HepG2 (cell line): ENCODE measurements at regions not wholly inside any gene's neighbourhood (a gene's known extent, or its start where the extent isn't known, plus 50 kb on each side); places are given as distances from the start of the nearest gene placed in this dataset.

ENCODE experiments used
- ATAC-seq: fragments of 200-7000 bp; cut with Tn5 transposase; 3 replicates; pipeline ENCODE4 v1.9.1; 2020; ENCODE audit warnings: mild to moderate bottlenecking, moderate library complexity
- BruUV-seq: library from RNA; stranded (reverse); fragments of 400-500 nt; replicated peaks from 2 replicates; lab custom pipeline; 2021; lab: Mats Ljungman, UMichigan
- CTCF ChIA-PET: fragments of 300-600 bp; formaldehyde crosslinking; extraction: SDS; loops from one replicate; lab custom pipeline; 2021; ENCODE audit warnings: low total read pairs, inconsistent platforms, low intra/inter-chr PET ratio; lab: Yijun Ruan, JAX
- POLR2A ChIA-PET: fragments of 350-600 bp; sonication (Branson Sonifier 250); formaldehyde crosslinking; loops from one replicate; lab custom pipeline; 2020; ENCODE audit warnings: antibody characterized with exemption, inconsistent platforms; lab: Yijun Ruan, JAX
- DNase-seq: peaks from one replicate; pipeline ENCODE4 v3.0.0-alpha.2; 2015; ENCODE audit warnings: low spot score
- FAIRE-seq: peaks from 3 replicates; lab custom pipeline; 2011; peaks lifted over from hg19 to GRCh38; lab: Jason Lieb, UNC
- H2AFZ ChIP-seq: one replicate; pipeline ENCODE4 v1.6.1; 2011; ENCODE audit warnings: low read length, inconsistent platforms
- H3K27ac ChIP-seq: fragments of 300-600 bp; 3 replicates; pipeline ENCODE4 v1.8.0; 2011; ENCODE audit warnings: mixed run types, mild to moderate bottlenecking, mixed read lengths, low read length, inconsistent platforms; ENCODE audit not compliant: insufficient read depth; ENCODE audit errors: extremely low read length
- H3K27me3 ChIP-seq, 2 experiments: fragments of 200-600 bp in 1 of 2; 2 replicates in 1 of 2; 3 replicates in 1 of 2; pipeline versions ENCODE4 v1.6.0 to v1.8.0; 2011; ENCODE audit warnings: low read length in 2 of 2, mild to moderate bottlenecking in 2 of 2, moderate library complexity in 2 of 2, inconsistent platforms in 1 of 2; ENCODE audit not compliant: insufficient read depth in 2 of 2, control insufficient read depth in 1 of 2
- H3K36me3 ChIP-seq, 2 experiments: fragments of 200-600 bp in 1 of 2; replicated peaks in 1 of 2; 2 replicates in 1 of 2; 3 replicates in 1 of 2; pipeline versions ENCODE4 v1.5.1 to v1.8.0; 2011; ENCODE audit warnings: low read length in 2 of 2, inconsistent platforms in 1 of 2; ENCODE audit not compliant: insufficient read depth in 2 of 2, control insufficient read depth in 1 of 2
- H3K4me1 ChIP-seq: 2 replicates; pipeline ENCODE4 v1.5.1; 2012; ENCODE audit warnings: low read length, inconsistent platforms; ENCODE audit not compliant: insufficient read depth
- H3K4me2 ChIP-seq: 2 replicates; pipeline ENCODE4 v1.6.0; 2011; ENCODE audit warnings: low read depth, low read length, inconsistent platforms
- H3K4me3 ChIP-seq, 3 experiments: fragments of 200-600 bp in 1 of 3; sonication (generic), shearing (Covaris generic) in 1 of 3; replicated peaks in 1 of 3; 2 replicates each; pipeline ENCODE4 v1.5.1; 2011 to 2016; ENCODE audit warnings: low read length in 3 of 3, inconsistent platforms in 2 of 3, low read depth in 2 of 3, mild to moderate bottlenecking in 2 of 3, control low read depth in 1 of 3, mixed read lengths in 1 of 3; ENCODE audit not compliant: insufficient read depth in 1 of 3
- H3K79me2 ChIP-seq: one replicate; pipeline ENCODE4 v1.6.1; 2011; ENCODE audit warnings: low read length, inconsistent platforms; ENCODE audit not compliant: insufficient read depth
- H3K9ac ChIP-seq: 2 replicates; pipeline ENCODE4 v1.6.0; 2011; ENCODE audit warnings: mild to moderate bottlenecking, low read depth, low read length, inconsistent platforms; ENCODE audit not compliant: insufficient read depth
- H3K9me3 ChIP-seq: 2 replicates; pipeline ENCODE4 v1.5.1; 2012; ENCODE audit warnings: mild to moderate bottlenecking, low read length
- H4K20me1 ChIP-seq: 2 replicates; pipeline ENCODE4 v1.6.0; 2011; ENCODE audit warnings: inconsistent platforms, mild to moderate bottlenecking, low read length, moderate library complexity; ENCODE audit not compliant: insufficient read depth
- PCBP1 ChIP-seq: fragments of 200-400 bp; formaldehyde crosslinking; IDR thresholded peaks from 2 replicates; pipeline ENCODE4 v1.6.1; 2017; ENCODE audit warnings: mild to moderate bottlenecking, low read depth, low read length, borderline replicate concordance
- SMAD1 ChIP-seq: sonication (generic); formaldehyde crosslinking; IDR thresholded peaks from 2 replicates; pipeline ENCODE4 v1.4.0; 2020; ENCODE audit warnings: missing genetic modification reagents, low read depth, mild to moderate bottlenecking, borderline replicate concordance
- SP1 ChIP-seq, 2 experiments: fragments of 450-650 bp in 1 of 2; sonication (generic) in 1 of 2; formaldehyde crosslinking in 1 of 2; IDR thresholded peaks; 2 replicates each; pipeline versions ENCODE4 v1.4.0 to v1.6.1; 2016 to 2020; ENCODE audit warnings: missing genetic modification reagents in 1 of 2
- ZNF337 ChIP-seq: sonication (generic); formaldehyde crosslinking; IDR thresholded peaks from 2 replicates; pipeline ENCODE4 v1.5.1; 2020; ENCODE audit warnings: missing genetic modification reagents, low read depth, mild to moderate bottlenecking, borderline replicate concordance
- ZNF34 ChIP-seq: sonication (generic); formaldehyde crosslinking; IDR thresholded peaks from 2 replicates; pipeline ENCODE4 v1.4.0; 2020; ENCODE audit warnings: mild to moderate bottlenecking, missing genetic modification reagents, borderline replicate concordance
- ZNF558 ChIP-seq: sonication (generic); formaldehyde crosslinking; IDR thresholded peaks from 2 replicates; pipeline ENCODE4 v1.9.0; 2022; ENCODE audit warnings: mild to moderate bottlenecking, missing genetic modification reagents, borderline replicate concordance
- WGBS: methylation state at CpG from one replicate; pipeline ENCODE4 v1.1.6; 2017; ENCODE audit warnings: low lambda C conversion rate; 5-methylcytosine and 5-hydroxymethylcytosine counted together
- in situ Hi-C: cut with HindIII; loops from 2 replicates; pipeline ENCODE4 v1.10.0; 2017; ENCODE audit warnings: low pct_unique_long_range_greater_than_20kb; ENCODE audit not compliant: extremely low pct_ligation_motif_present
- intact Hi-C: fragments of 100-400 bp; cut with micrococcal nuclease; formaldehyde crosslinking; loops from one replicate; pipeline ENCODE4 v1.10.0; 2022; ENCODE audit not compliant: unreplicated experiment
- TF ChIP-seq, protein P1 (sequence below): sonication (generic); formaldehyde crosslinking; IDR thresholded peaks from 2 replicates; pipeline ENCODE4 v1.4.0; 2020; ENCODE audit warnings: missing genetic modification reagents

DNA sequence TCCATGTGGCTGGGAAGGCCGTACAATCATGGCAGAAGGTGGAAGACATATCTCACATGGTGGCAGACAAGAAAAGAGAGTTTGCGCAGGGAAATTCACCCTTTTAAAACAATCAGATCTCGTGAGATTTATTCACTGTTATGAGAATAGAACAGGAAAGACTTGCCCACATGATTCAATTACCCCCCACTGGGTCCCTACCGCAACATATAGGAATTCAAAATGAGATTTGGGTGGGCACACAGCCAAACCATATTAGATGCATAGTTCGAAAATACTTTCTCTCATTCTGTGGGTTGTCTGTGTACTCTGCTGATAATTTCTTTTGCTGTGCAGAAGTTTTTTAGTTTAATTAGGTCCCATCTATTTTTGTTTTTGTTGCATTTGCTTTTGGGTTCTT lies 990.3 kb downstream of the PLA2G4A start:
- no peak for DNase-seq
- H3K36me3 ChIP-seq: no peaks in the 10 kb centered on the region
- no peaks in the 10 kb centered on the region for H4K20me1 ChIP-seq
- ATAC-seq: no peak
- no peaks in the 10 kb centered on the region for H3K4me1 ChIP-seq
- no TSS peak for BruUV-seq
- no peak overlapping the region for H3K4me2 ChIP-seq
- POLR2A ChIA-PET: no interaction called here
- H3K9me3 ChIP-seq: peaks cover 20% of the 10 kb centered on the region
- FAIRE-seq: no peak
- in situ Hi-C loops: no loop called here
- H3K9ac ChIP-seq: no peak overlapping the region
- WGBS: 12% methylated on average over 5 of the region's 5 CpGs
- no peaks in the 10 kb centered on the region for H3K79me2 ChIP-seq
- intact Hi-C loops: no loop called here
- CTCF ChIA-PET: no interaction called here
- TF ChIP-seq, protein P1, sequence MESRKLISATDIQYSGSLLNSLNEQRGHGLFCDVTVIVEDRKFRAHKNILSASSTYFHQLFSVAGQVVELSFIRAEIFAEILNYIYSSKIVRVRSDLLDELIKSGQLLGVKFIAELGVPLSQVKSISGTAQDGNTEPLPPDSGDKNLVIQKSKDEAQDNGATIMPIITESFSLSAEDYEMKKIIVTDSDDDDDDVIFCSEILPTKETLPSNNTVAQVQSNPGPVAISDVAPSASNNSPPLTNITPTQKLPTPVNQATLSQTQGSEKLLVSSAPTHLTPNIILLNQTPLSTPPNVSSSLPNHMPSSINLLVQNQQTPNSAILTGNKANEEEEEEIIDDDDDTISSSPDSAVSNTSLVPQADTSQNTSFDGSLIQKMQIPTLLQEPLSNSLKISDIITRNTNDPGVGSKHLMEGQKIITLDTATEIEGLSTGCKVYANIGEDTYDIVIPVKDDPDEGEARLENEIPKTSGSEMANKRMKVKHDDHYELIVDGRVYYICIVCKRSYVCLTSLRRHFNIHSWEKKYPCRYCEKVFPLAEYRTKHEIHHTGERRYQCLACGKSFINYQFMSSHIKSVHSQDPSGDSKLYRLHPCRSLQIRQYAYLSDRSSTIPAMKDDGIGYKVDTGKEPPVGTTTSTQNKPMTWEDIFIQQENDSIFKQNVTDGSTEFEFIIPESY (CRISPR knock-in tag): no peak
- no peak overlapping the region for H3K27ac ChIP-seq
- H2AFZ ChIP-seq: no peak overlapping the region
- no peaks in the 10 kb centered on the region for H3K27me3 ChIP-seq
- no peak overlapping the region for H3K4me3 ChIP-seq

- FAIRE-seq (no peak), ATAC-seq (no peak), DNase-seq (no peak)
- no peaks in the 10 kb centered on the region for H3K27me3 ChIP-seq
- POLR2A ChIA-PET: no interaction called here
- no peaks in the 10 kb centered on the region; the same call in 1 of the 2 replicates for H3K9me3 ChIP-seq
- no peak overlapping the region for H3K27ac ChIP-seq
- 5% methylated on average over 6 of the region's 12 CpGs for WGBS
- H3K9ac ChIP-seq: no peak overlapping the region
- no peak for TF ChIP-seq ZNF337
- TF ChIP-seq SP1 (IDR thresholded peaks at IDR 0.05): no peak
- no peak for TF ChIP-seq SP1 (CRISPR knock-in tag; IDR thresholded peaks at IDR 0.05)
- TF ChIP-seq ZNF558 (CRISPR knock-in tag): no peak
- no peak for TF ChIP-seq SMAD1 (CRISPR knock-in tag)
- no peak for TF ChIP-seq ZNF34 (CRISPR knock-in tag)
- no peak for TF ChIP-seq PCBP1
- intact Hi-C loops: no loop called here
- H3K4me2 ChIP-seq: no peak overlapping the region
- H3K79me2 ChIP-seq: no peaks in the 10 kb centered on the region
- CTCF ChIA-PET: no interaction called here
- H3K4me3 ChIP-seq: no peak overlapping the region
- no peaks in the 10 kb centered on the region for H4K20me1 ChIP-seq
- in situ Hi-C loops: no loop called here
- no peak overlapping the region for H2AFZ ChIP-seq
- no TSS peak for BruUV-seq
- no peaks in the 10 kb centered on the region for H3K4me1 ChIP-seq
- no peaks in the 10 kb centered on the region for H3K36me3 ChIP-seq
Measured at GRCh38 chr1:187836557-187836956, 1007.8 kb downstream of the PLA2G4A start.
